K562 (cell line): ENCODE measurements at regions not wholly inside any gene's neighbourhood (a gene's known extent, or its start where the extent isn't known, plus 50 kb on each side); places are given as distances from the start of the nearest gene placed in this dataset.

Experiments
- ATAC-seq: fragments of 200-7000 bp; cut with Tn5 transposase; 3 replicates; pipeline ENCODE4 v1.9.1; 2020; ENCODE audit warnings: moderate library complexity
- BruUV-seq: library from RNA; stranded (reverse); fragments of 400-500 nt; replicated peaks from 2 replicates; lab custom pipeline; 2021; lab: Mats Ljungman, UMichigan
- CTCF ChIA-PET: fragments of 300-600 bp; formaldehyde crosslinking; extraction: SDS; loops from one replicate; lab custom pipeline; 2021; ENCODE audit warnings: low intra/inter-chr PET ratio; lab: Yijun Ruan, JAX
- POLR2A ChIA-PET: fragments of 300-600, 350-650 bp; sonication (Branson Sonifier 250); formaldehyde crosslinking; extraction: SDS; loops from one replicate; lab custom pipeline; 2021; ENCODE audit warnings: antibody characterized with exemption, inconsistent platforms; lab: Yijun Ruan, JAX
- DNase-seq, 4 experiments: peaks; one replicate each; pipeline versions ENCODE4 v3.0.0 to v3.0.0-alpha.2; 2011 to 2018; ENCODE audit warnings: low spot score in 3 of 4, mixed read lengths in 3 of 4; ENCODE audit errors: extremely low read depth in 1 of 4
- FAIRE-seq: peaks from 2 replicates; lab custom pipeline; 2011; peaks lifted over from hg19 to GRCh38; lab: Jason Lieb, UNC
- H2AFZ ChIP-seq: 2 replicates; pipeline ENCODE4 v1.6.0; 2011; ENCODE audit warnings: low read depth, low read length, control low read depth, inconsistent platforms
- H3K27ac ChIP-seq: fragments of 200-600 bp; 3 replicates; pipeline ENCODE4 v1.8.0; 2011; ENCODE audit warnings: low read depth, mild to moderate bottlenecking, control low read depth, inconsistent platforms, low read length, moderate library complexity, mixed read lengths; ENCODE audit errors: extremely low read depth
- H3K27me3 ChIP-seq, 2 experiments: fragments of 300-600 bp in 1 of 2; 2 replicates in 1 of 2; 3 replicates in 1 of 2; pipeline versions ENCODE4 v1.6.0 to v1.8.0; 2011; ENCODE audit warnings: inconsistent platforms in 2 of 2, low read length in 2 of 2, mild to moderate bottlenecking in 1 of 2, mixed read lengths in 1 of 2, moderate library complexity in 1 of 2; ENCODE audit not compliant: control insufficient read depth in 2 of 2, insufficient read depth in 2 of 2
- H3K36me3 ChIP-seq: fragments of 300-600 bp; 3 replicates; pipeline ENCODE4 v1.8.0; 2011; ENCODE audit warnings: mild to moderate bottlenecking, low read length, inconsistent platforms; ENCODE audit not compliant: control insufficient read depth, insufficient read depth
- H3K4me1 ChIP-seq, 2 experiments: fragments of 200-600 bp in 1 of 2; replicated peaks in 1 of 2; 2 replicates in 1 of 2; 3 replicates in 1 of 2; pipeline versions ENCODE4 v1.5.1 to v1.8.0; 2011; ENCODE audit warnings: inconsistent platforms in 2 of 2, low read length in 2 of 2, mild to moderate bottlenecking in 1 of 2, mixed read lengths in 1 of 2, moderate library complexity in 1 of 2; ENCODE audit not compliant: control insufficient read depth in 2 of 2, insufficient read depth in 2 of 2
- H3K4me2 ChIP-seq: 2 replicates; pipeline ENCODE4 v1.6.1; 2011; ENCODE audit warnings: low read length, control low read depth, inconsistent platforms, mixed read lengths; ENCODE audit not compliant: insufficient read depth
- H3K4me3 ChIP-seq: fragments of 200-600 bp; sonication (generic), shearing (Covaris generic); 2 replicates; pipeline ENCODE4 v1.5.1; 2016; ENCODE audit warnings: control low read depth, inconsistent platforms
- H3K79me2 ChIP-seq: fragments of 200-600 bp; 3 replicates; pipeline ENCODE4 v1.8.0; 2011; ENCODE audit warnings: low read length, inconsistent platforms; ENCODE audit not compliant: control insufficient read depth, insufficient read depth
- H3K9ac ChIP-seq, 2 experiments: 2 replicates each; pipeline versions ENCODE4 v1.6.0 to v1.6.1; 2011; ENCODE audit warnings: low read depth in 2 of 2, low read length in 2 of 2, control low read depth in 1 of 2, inconsistent platforms in 1 of 2, mild to moderate bottlenecking in 1 of 2, mixed read lengths in 1 of 2; ENCODE audit not compliant: insufficient read depth in 1 of 2
- H3K9me1 ChIP-seq: one replicate; pipeline ENCODE4 v1.6.0; 2011; ENCODE audit warnings: inconsistent platforms, mild to moderate bottlenecking, low read length, moderate library complexity; ENCODE audit not compliant: control insufficient read depth, insufficient read depth
- H3K9me3 ChIP-seq: replicated peaks from 2 replicates; pipeline ENCODE4 v1.5.1; 2011; ENCODE audit warnings: low read depth, low read length, inconsistent platforms; ENCODE audit not compliant: control insufficient read depth, insufficient read depth
- H4K20me1 ChIP-seq: replicated peaks from 2 replicates; pipeline ENCODE4 v1.6.1; 2011; ENCODE audit warnings: low read length, inconsistent platforms, mixed read lengths; ENCODE audit not compliant: control insufficient read depth, insufficient read depth
- ERF ChIP-seq: fragments of 450-650 bp; formaldehyde crosslinking; IDR thresholded peaks from 2 replicates; pipeline ENCODE4 v1.4.0; 2020; ENCODE audit warnings: mild to moderate bottlenecking, mixed read lengths
- FOXJ2 ChIP-seq: fragments of 200-800 bp; sonication (Bioruptor generic); IDR thresholded peaks from 2 replicates; pipeline ENCODE4 v1.6.1; 2016; ENCODE audit warnings: missing genetic modification characterization, missing compliant biosample characterization
- ILK ChIP-seq: fragments of 450-650 bp; IDR thresholded peaks from 2 replicates; pipeline ENCODE4 v1.6.1; 2016; ENCODE audit warnings: missing genetic modification characterization, low read depth, mild to moderate bottlenecking, missing compliant biosample characterization, moderate library complexity, borderline replicate concordance
- JUN ChIP-seq, 2 experiments: sonication (generic) in 1 of 2; formaldehyde crosslinking in 1 of 2; IDR thresholded peaks; 2 replicates each; pipeline versions ENCODE4 v1.6.1 to v1.8.0; 2012 to 2022; ENCODE audit warnings: borderline replicate concordance in 2 of 2, mild to moderate bottlenecking in 2 of 2, improper control_type of control experiment in 1 of 2, low read depth in 1 of 2, low read length in 1 of 2, missing genetic modification reagents in 1 of 2
- MGA ChIP-seq: fragments of 450-650 bp; IDR thresholded peaks from 2 replicates; pipeline ENCODE4 v1.6.1; 2016; ENCODE audit warnings: mild to moderate bottlenecking, moderate library complexity
- NR1H2 ChIP-seq: sonication (generic); formaldehyde crosslinking; IDR thresholded peaks from 2 replicates; pipeline ENCODE4 v1.4.0; 2020; ENCODE audit warnings: mild to moderate bottlenecking, missing genetic modification reagents
- NR3C1 ChIP-seq: sonication (generic); formaldehyde crosslinking; IDR thresholded peaks from 2 replicates; pipeline ENCODE4 v1.8.1; 2022; ENCODE audit warnings: missing genetic modification reagents
- RNF2 ChIP-seq: sonication (generic); IDR thresholded peaks from 2 replicates; pipeline ENCODE4 v1.6.1; 2016
- TCF3 ChIP-seq: sonication (generic); formaldehyde crosslinking; IDR thresholded peaks from 2 replicates; pipeline ENCODE4 v1.4.0; 2020; ENCODE audit warnings: mild to moderate bottlenecking, missing genetic modification reagents
- ZNF224 ChIP-seq: sonication (generic); formaldehyde crosslinking; IDR thresholded peaks from 2 replicates; pipeline ENCODE4 v1.8.0; 2022; ENCODE audit warnings: mild to moderate bottlenecking, missing genetic modification reagents
- in situ Hi-C: fragments of 300-500 bp; cut with MboI; formaldehyde crosslinking; loops from 4 replicates; pipeline ENCODE4 v1.15.0; 2018; ENCODE audit warnings: inconsistent platforms, mixed read lengths
- intact Hi-C: fragments of 100-400 bp; cut with micrococcal nuclease; formaldehyde crosslinking; loops from 2 replicates; pipeline ENCODE4 v1.14.2; 2022

- no peak overlapping the region for H3K4me2 ChIP-seq
- no peaks in the 10 kb centered on the region for H4K20me1 ChIP-seq
- H3K4me3 ChIP-seq = no peak overlapping the region
- no peaks in the 10 kb centered on the region for H3K27me3 ChIP-seq
- no peaks in the 10 kb centered on the region for H3K4me1 ChIP-seq
- no peaks in the 10 kb centered on the region for H3K9me3 ChIP-seq
- ATAC-seq = no peak
- BruUV-seq = no TSS peak
- in situ Hi-C loops = no loop called here
- FAIRE-seq = no peak
- intact Hi-C loops = no loop called here
- H3K9me1 ChIP-seq = no peaks in the 10 kb centered on the region
- no peak for DNase-seq
- H3K9ac ChIP-seq = no peak overlapping the region
- H3K27ac ChIP-seq = no peak overlapping the region
- no peak overlapping the region for H2AFZ ChIP-seq
- H3K36me3 ChIP-seq = no peaks in the 10 kb centered on the region
- ChIA-PET CTCF (no interaction called here), POLR2A (no interaction called here)
- no peaks in the 10 kb centered on the region for H3K79me2 ChIP-seq
- TF ChIP-seq MGA (no peak), RNF2 (no peak), NR3C1 (no peak), NR1H2 (CRISPR knock-in tag) (no peak), FOXJ2 (tag) (no peak), ERF (no peak), ILK (tag) (no peak), TCF3 (CRISPR knock-in tag) (no peak), JUN (IDR thresholded peaks at IDR 0.05; ENCODE audit: borderline replicate concordance, low read depth, low read length) (no peak), JUN (CRISPR knock-in tag; IDR thresholded peaks at IDR 0.05; ENCODE audit: borderline replicate concordance) (no peak), ZNF224 (no peak)
These were observed 174.6 kb upstream of the GALNT5 start for GRCh38 chr2:157082950-157083349.
